RWPE1 (cell line): ENCODE measurements at regions not wholly inside any gene's neighbourhood (a gene's known extent, or its start where the extent isn't known, plus 50 kb on each side); places are given as distances from the start of the nearest gene placed in this dataset.

ENCODE experiments used
- CTCF ChIA-PET: fragments of 350-600 bp; sonication (Branson Sonifier 250); formaldehyde crosslinking; extraction: SDS; loops from one replicate; lab custom pipeline; 2021; lab: Yijun Ruan, JAX
- POLR2A ChIA-PET: fragments of 400-600 bp; formaldehyde crosslinking; extraction: SDS; loops from one replicate; lab custom pipeline; 2020; ENCODE audit warnings: antibody characterized with exemption; ENCODE audit not compliant: low non-redundant PET; lab: Yijun Ruan, JAX
- DNase-seq: peaks from one replicate; pipeline ENCODE4 v3.0.0; 2012; ENCODE audit warnings: low spot score
- H3K27ac ChIP-seq: fragments of 450-650 bp; 2 replicates; pipeline ENCODE4 v1.5.1; 2017
- TF ChIP-seq, protein P1 (sequence below): fragments of 450-650 bp; conservative IDR thresholded peaks from 2 replicates; pipeline ENCODE4 v1.5.1; 2017; ENCODE audit warnings: low read depth, mild to moderate bottlenecking

DNA sequence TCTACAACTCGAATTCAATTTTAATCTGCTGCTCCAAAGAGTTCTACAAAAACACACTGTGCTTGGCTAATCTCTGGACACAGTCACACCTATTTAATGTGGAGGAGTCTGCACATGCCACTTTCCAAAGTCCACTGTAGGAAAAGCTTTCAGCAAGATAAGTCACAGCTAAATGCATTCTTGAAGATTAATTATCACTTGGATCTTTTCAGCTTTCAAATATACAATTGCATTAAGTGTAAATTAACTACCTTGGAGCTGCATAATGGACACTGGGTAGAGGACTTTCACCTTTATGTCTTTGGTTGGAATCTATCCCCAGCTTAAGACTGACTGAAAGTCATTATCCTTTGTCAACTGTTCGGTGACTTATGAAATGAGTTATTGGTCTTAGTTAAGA, 565.1 kb downstream of the PIK3C3 start:
- DNase-seq = no peak
- H3K27ac ChIP-seq = no peak overlapping the region
- CTCF ChIA-PET = no interaction called here
- TF ChIP-seq, protein P1, sequence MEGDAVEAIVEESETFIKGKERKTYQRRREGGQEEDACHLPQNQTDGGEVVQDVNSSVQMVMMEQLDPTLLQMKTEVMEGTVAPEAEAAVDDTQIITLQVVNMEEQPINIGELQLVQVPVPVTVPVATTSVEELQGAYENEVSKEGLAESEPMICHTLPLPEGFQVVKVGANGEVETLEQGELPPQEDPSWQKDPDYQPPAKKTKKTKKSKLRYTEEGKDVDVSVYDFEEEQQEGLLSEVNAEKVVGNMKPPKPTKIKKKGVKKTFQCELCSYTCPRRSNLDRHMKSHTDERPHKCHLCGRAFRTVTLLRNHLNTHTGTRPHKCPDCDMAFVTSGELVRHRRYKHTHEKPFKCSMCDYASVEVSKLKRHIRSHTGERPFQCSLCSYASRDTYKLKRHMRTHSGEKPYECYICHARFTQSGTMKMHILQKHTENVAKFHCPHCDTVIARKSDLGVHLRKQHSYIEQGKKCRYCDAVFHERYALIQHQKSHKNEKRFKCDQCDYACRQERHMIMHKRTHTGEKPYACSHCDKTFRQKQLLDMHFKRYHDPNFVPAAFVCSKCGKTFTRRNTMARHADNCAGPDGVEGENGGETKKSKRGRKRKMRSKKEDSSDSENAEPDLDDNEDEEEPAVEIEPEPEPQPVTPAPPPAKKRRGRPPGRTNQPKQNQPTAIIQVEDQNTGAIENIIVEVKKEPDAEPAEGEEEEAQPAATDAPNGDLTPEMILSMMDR = no peak
- POLR2A ChIA-PET = no interaction called here

DNA sequence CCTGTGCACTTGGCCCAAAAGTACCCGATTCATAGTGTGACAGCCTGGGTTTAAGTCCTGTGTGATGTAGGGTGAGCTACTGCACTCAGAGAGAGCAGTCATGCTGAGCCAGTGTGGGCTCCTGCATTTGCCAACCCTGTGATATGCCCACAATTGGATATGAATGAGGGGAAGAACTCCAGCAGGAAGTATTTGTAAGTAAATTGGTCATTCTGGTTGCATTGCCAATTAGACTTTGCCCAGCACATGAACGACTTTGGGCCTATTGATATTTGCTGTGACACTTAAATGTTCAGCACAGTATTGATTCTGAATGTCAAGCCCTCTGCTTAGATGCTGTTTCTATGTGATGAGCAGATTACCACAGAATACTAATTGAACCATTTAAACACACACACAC, 570.9 kb downstream of the PIK3C3 start:
- no peak overlapping the region for H3K27ac ChIP-seq
- ChIA-PET POLR2A (no interaction called here), CTCF (no interaction called here)
- no peak for DNase-seq
- TF ChIP-seq, protein P1 = no peak

DNA sequence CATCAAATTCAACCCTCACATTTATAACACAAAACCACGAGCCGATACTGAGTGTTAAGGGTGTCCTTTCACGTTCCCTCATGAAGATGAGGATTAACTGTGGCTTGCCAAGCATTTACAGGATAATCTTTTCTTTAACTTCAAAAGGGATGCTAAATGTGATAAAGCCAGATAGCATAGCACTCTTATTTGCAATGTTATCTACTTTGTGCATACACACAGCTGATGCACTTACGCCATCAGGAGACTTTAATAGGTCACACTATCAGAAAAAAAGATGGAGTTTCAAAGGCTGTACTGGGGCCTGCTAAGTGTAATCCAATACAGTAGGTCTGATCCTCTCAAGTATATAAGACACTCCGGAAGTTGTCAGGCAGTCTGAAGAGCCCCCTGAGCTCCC, 572.7 kb downstream of the PIK3C3 start:
- CTCF ChIA-PET = interaction anchor here (0.6 kb wide), 1 partner anchor 57 kb away, joined by 3 read pairs; no protein-coding TSS in a partner anchor

DNA sequence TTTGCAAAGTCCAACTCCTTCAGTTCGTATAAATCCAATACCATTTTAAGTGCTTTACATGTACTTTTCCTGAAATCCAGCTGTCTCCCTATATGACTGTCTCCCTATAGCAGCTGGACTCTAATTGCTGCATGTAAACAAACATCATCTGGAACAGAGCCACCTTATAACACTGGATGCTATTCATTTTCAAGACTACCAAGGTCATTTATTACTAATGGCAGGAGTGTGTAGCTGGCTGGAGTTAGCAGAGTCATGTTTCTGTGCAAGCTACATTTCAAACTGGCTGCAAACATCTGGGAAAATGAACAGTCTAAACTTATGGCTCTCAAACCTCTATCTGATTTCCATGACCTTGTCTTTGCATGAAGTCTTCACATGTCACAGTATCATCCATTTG, 575.2 kb downstream of the PIK3C3 start:
- DNase-seq = no peak
- POLR2A ChIA-PET = no interaction called here
- CTCF ChIA-PET = no interaction called here

More for the DNA sequence above, 572.7 kb downstream of the PIK3C3 start:
- POLR2A ChIA-PET = no interaction called here
- DNase-seq = no peak
- TF ChIP-seq, protein P1 = no peak
- H3K27ac ChIP-seq = no peak overlapping the region

DNA sequence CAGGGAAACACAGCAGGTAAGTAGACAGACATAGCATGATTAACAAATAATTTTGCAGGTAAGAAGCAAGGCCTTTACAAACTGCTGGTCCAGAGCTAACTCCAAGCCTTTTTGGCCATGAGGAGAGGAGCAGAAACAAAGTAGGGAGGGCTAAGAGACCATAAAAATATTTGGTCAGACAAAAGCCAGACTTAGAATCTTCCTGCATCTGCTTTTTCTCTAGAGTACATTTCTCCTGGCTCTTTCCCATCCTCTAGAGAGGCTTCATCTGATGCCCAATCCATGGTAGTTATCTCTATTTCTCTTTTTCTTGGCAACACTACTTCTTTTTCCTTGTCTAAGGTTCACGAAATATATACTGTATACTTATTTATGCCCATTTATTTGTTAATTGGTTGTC, 577.1 kb downstream of the PIK3C3 start:
- DNase-seq = no peak
- CTCF ChIA-PET = no interaction called here
- TF ChIP-seq, protein P1 = no peak
- H3K27ac ChIP-seq = no peak overlapping the region
- POLR2A ChIA-PET = no interaction called here

More for the DNA sequence above, 575.2 kb downstream of the PIK3C3 start:
- TF ChIP-seq, protein P1 = no peak
- no peak overlapping the region for H3K27ac ChIP-seq

DNA sequence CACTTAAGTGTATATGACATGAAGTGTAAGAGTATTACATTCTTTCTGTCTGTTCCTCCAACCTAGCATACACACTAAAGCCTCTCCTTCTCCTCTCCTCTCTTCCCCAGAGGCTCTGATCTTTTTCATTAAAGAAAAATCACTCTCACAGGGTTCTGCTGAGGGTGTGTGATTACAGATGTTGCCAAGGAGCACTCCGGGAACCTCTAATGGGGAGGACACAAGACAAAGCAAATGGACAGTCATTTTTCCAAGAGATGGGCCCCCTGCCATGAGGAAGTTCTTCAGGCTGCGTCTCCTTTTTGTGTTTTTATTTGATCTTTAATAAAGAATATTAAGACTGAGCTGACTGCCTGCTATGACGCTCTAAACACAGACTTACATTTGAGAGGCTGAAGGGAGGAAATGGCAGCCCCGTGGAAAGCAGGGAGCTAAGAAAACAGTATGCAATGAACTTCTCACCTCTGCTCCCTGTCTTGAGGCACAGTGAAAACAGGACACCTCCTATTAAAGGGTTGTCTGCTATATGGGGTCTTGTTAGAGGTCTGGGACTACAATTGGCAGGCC, 578.1 kb downstream of the PIK3C3 start:
- TF ChIP-seq, protein P1 = no peak
- no peak overlapping the region for H3K27ac ChIP-seq
- POLR2A ChIA-PET = no interaction called here
- CTCF ChIA-PET = interaction anchor here (0.6 kb wide), 1 partner anchor 983 kb away, joined by 3 read pairs; no protein-coding TSS in a partner anchor
- no peak for DNase-seq
